Calu3 (cell line): ENCODE measurements at regions not wholly inside any gene's neighbourhood (a gene's known extent, or its start where the extent isn't known, plus 50 kb on each side); places are given as distances from the start of the nearest gene placed in this dataset.
"Not testable (repeated sequence)": the region's sequence is repeated elsewhere in the genome, so short reads cannot be mapped to it uniquely, and the experiment has no call there.

Source experiments
- BruUV-seq: library from RNA; stranded (reverse); fragments of 400-500 nt; replicated peaks from 2 replicates; lab custom pipeline; 2021; lab: Mats Ljungman, UMichigan
- CTCF ChIA-PET: fragments of 300-600 bp; sonication (Branson Sonifier 250); formaldehyde crosslinking; loops from one replicate; lab custom pipeline; 2022; ENCODE audit warnings: antibody characterized with exemption; lab: Charles Lee
- DNase-seq: peaks from one replicate; pipeline ENCODE4 v3.0.0; 2022
- H3K27ac Mint-ChIP-seq: one replicate; pipeline ENCODE4 v1.8.0; 2022; ENCODE audit warnings: mixed read lengths; ENCODE audit not compliant: unreplicated experiment
- H3K27me3 Mint-ChIP-seq: one replicate; pipeline ENCODE4 v1.8.0; 2022; ENCODE audit warnings: mixed read lengths; ENCODE audit not compliant: unreplicated experiment
- H3K36me3 Mint-ChIP-seq: one replicate; pipeline ENCODE4 v1.8.0; 2022; ENCODE audit warnings: mild to moderate bottlenecking, moderate library complexity, mixed read lengths; ENCODE audit not compliant: insufficient read depth, unreplicated experiment
- H3K4me1 Mint-ChIP-seq: one replicate; pipeline ENCODE4 v1.8.0; 2022; ENCODE audit warnings: mild to moderate bottlenecking, low read depth, mixed read lengths; ENCODE audit not compliant: unreplicated experiment
- H3K4me3 Mint-ChIP-seq: one replicate; pipeline ENCODE4 v1.8.0; 2022; ENCODE audit warnings: mild to moderate bottlenecking, low read depth, moderate library complexity, mixed read lengths; ENCODE audit not compliant: unreplicated experiment
- H3K9me3 Mint-ChIP-seq: one replicate; pipeline ENCODE4 v1.8.0; 2022; ENCODE audit warnings: low read depth, mixed read lengths; ENCODE audit not compliant: unreplicated experiment
- CTCF ChIP-seq: fragments of 200-600 bp; IDR thresholded peaks from one replicate; pipeline ENCODE4 v1.8.0; 2022; ENCODE audit warnings: antibody characterized with exemption; ENCODE audit not compliant: unreplicated experiment
- intact Hi-C: fragments of 100-400 bp; cut with micrococcal nuclease; formaldehyde crosslinking; loops from one replicate; pipeline ENCODE4 v1.10.0; 2022; ENCODE audit not compliant: unreplicated experiment

- intact Hi-C loops, H3K27ac Mint-ChIP-seq, BruUV-seq: not testable (repeated sequence)
Observed at GRCh38 chr4:9505341-9505740, 61.1 kb downstream of the DEFB131A start.

GRCh38 chr4:9506672-9507071 is 62.5 kb downstream of the DEFB131A start:
- CTCF ChIA-PET, H3K36me3 Mint-ChIP-seq, H3K4me1 Mint-ChIP-seq, H3K27me3 Mint-ChIP-seq, DNase-seq, BruUV-seq, H3K4me3 Mint-ChIP-seq, intact Hi-C loops, H3K9me3 Mint-ChIP-seq, H3K27ac Mint-ChIP-seq: not testable (repeated sequence)

More at GRCh38 chr4:9505341-9505740, 61.1 kb downstream of the DEFB131A start:
- H3K9me3 Mint-ChIP-seq, DNase-seq, H3K36me3 Mint-ChIP-seq, H3K4me3 Mint-ChIP-seq, H3K27me3 Mint-ChIP-seq, H3K4me1 Mint-ChIP-seq, CTCF ChIA-PET: not testable (repeated sequence)

GRCh38 chr4:9512941-9513340 is 68.7 kb downstream of the DEFB131A start:
- CTCF ChIA-PET = not testable (repeated sequence)

GRCh38 chr4:9519631-9520030 is 75.4 kb downstream of the DEFB131A start:
- H3K4me3 Mint-ChIP-seq, H3K27ac Mint-ChIP-seq, DNase-seq, H3K4me1 Mint-ChIP-seq, H3K27me3 Mint-ChIP-seq, intact Hi-C loops, BruUV-seq, H3K36me3 Mint-ChIP-seq, H3K9me3 Mint-ChIP-seq, CTCF ChIA-PET: not testable (repeated sequence)

More at GRCh38 chr4:9512941-9513340, 68.7 kb downstream of the DEFB131A start:
- intact Hi-C loops, H3K4me3 Mint-ChIP-seq, H3K9me3 Mint-ChIP-seq, H3K27me3 Mint-ChIP-seq, H3K36me3 Mint-ChIP-seq, BruUV-seq, DNase-seq, H3K27ac Mint-ChIP-seq, H3K4me1 Mint-ChIP-seq: not testable (repeated sequence)

- H3K36me3 Mint-ChIP-seq, intact Hi-C loops, BruUV-seq, H3K9me3 Mint-ChIP-seq, H3K27ac Mint-ChIP-seq, H3K4me1 Mint-ChIP-seq, CTCF ChIA-PET, H3K4me3 Mint-ChIP-seq, H3K27me3 Mint-ChIP-seq, DNase-seq: not testable (repeated sequence)
Observed at GRCh38 chr4:9522903-9523302, 78.7 kb downstream of the DEFB131A start.

GRCh38 chr4:9524406-9524805 is 80.2 kb downstream of the DEFB131A start:
- peaks cover 12% of the 10 kb centered on the region for H3K27me3 Mint-ChIP-seq
- H3K4me3 Mint-ChIP-seq, intact Hi-C loops, H3K36me3 Mint-ChIP-seq, CTCF ChIA-PET, H3K4me1 Mint-ChIP-seq, H3K9me3 Mint-ChIP-seq, BruUV-seq, H3K27ac Mint-ChIP-seq, DNase-seq: not testable (repeated sequence)

- intact Hi-C loops, H3K4me1 Mint-ChIP-seq, H3K9me3 Mint-ChIP-seq, BruUV-seq, H3K36me3 Mint-ChIP-seq, H3K27ac Mint-ChIP-seq: not testable (repeated sequence)
- peaks cover 35% of the 10 kb centered on the region for H3K27me3 Mint-ChIP-seq
- CTCF ChIA-PET = interaction anchor here (0.6 to 1.4 kb wide), 3 partner anchors 23 to 1150 kb away, joined by 3 to 5 read pairs (median 5); no protein-coding TSS in a partner anchor
- H3K4me3 Mint-ChIP-seq = peak overlapping the region; percentile 71
- TF ChIP-seq CTCF = peak; percentile 70
- peak; percentile 76 for DNase-seq
Observed at GRCh38 chr4:9532134-9532862, 88.1 kb downstream of the DEFB131A start.

GRCh38 chr4:9532863-9533192 is 88.6 kb downstream of the DEFB131A start:
- BruUV-seq, H3K4me1 Mint-ChIP-seq, H3K9me3 Mint-ChIP-seq, H3K27ac Mint-ChIP-seq, intact Hi-C loops, DNase-seq, H3K36me3 Mint-ChIP-seq: not testable (repeated sequence)
- peaks cover 31% of the 10 kb centered on the region for H3K27me3 Mint-ChIP-seq
- H3K4me3 Mint-ChIP-seq = peak overlapping the region; percentile 71
- CTCF ChIA-PET = interaction anchor here (0.6 to 1.4 kb wide), 3 partner anchors 23 to 1150 kb away, joined by 3 to 5 read pairs (median 5); no protein-coding TSS in a partner anchor

- CTCF ChIA-PET = not testable (repeated sequence)
Observed at GRCh38 chr4:9537101-9537500, 92.9 kb downstream of the DEFB131A start.

More at GRCh38 chr4:9537101-9537500, 92.9 kb downstream of the DEFB131A start:
- H3K27ac Mint-ChIP-seq, H3K4me1 Mint-ChIP-seq, BruUV-seq, H3K9me3 Mint-ChIP-seq, H3K27me3 Mint-ChIP-seq, H3K4me3 Mint-ChIP-seq, DNase-seq, intact Hi-C loops: not testable (repeated sequence)
- H3K36me3 Mint-ChIP-seq = peaks cover 12% of the 10 kb centered on the region
